Neural cell (in vitro differentiated cells): ENCODE measurements at regions not wholly inside any gene's neighbourhood (a gene's known extent, or its start where the extent isn't known, plus 50 kb on each side); places are given as distances from the start of the nearest gene placed in this dataset.

Experiments used
- H2AFZ ChIP-seq: fragments of 200-600, 300-800 bp; sonication (generic), shearing (Covaris generic); 2 replicates; pipeline ENCODE4 v1.6.0; 2014; ENCODE audit warnings: low read depth, mild to moderate bottlenecking, antibody characterized with exemption, low read length, moderate library complexity
- H3F3A ChIP-seq: fragments of 200-600 bp; shearing (Covaris generic); 2 replicates; pipeline ENCODE4 v1.6.1; 2016; ENCODE audit warnings: mild to moderate bottlenecking, moderate library complexity, mixed read lengths, antibody characterized with exemption, low read length; ENCODE audit not compliant: insufficient read depth, poor library complexity, severe bottlenecking
- H3K27ac ChIP-seq: fragments of 200-600, 300-800 bp; sonication (generic), shearing (Covaris generic); 2 replicates; pipeline ENCODE4 v1.5.1; 2014; ENCODE audit warnings: mild to moderate bottlenecking, low read length, moderate library complexity
- H3K27me3 ChIP-seq: fragments of 300-800, 200-600 bp; sonication (generic), shearing (Covaris generic); 2 replicates; pipeline ENCODE4 v1.6.0; 2014; ENCODE audit warnings: mild to moderate bottlenecking, low read depth, low read length, moderate library complexity; ENCODE audit not compliant: insufficient read depth
- H3K36me3 ChIP-seq: fragments of 300-800, 200-600 bp; sonication (generic), shearing (Covaris generic); 2 replicates; pipeline ENCODE4 v1.5.1; 2014; ENCODE audit warnings: mild to moderate bottlenecking, antibody characterized with exemption, low read length, moderate library complexity; ENCODE audit not compliant: insufficient read depth
- H3K4me2 ChIP-seq: fragments of 300-800, 200-600 bp; sonication (generic), shearing (Covaris generic); 2 replicates; pipeline ENCODE4 v1.6.0; 2014; ENCODE audit warnings: mild to moderate bottlenecking, low read length
- H3K4me3 ChIP-seq: fragments of 300-800, 200-600 bp; sonication (generic), shearing (Covaris generic); 2 replicates; pipeline ENCODE4 v1.5.1; 2014; ENCODE audit warnings: mild to moderate bottlenecking, low read length, moderate library complexity
- H3K79me2 ChIP-seq: fragments of 200-600 bp; shearing (Covaris generic); replicated peaks from 2 replicates; pipeline ENCODE4 v1.6.0; 2014; ENCODE audit warnings: mild to moderate bottlenecking, low read length, moderate library complexity; ENCODE audit not compliant: insufficient read depth
- H3K9ac ChIP-seq: fragments of 300-800, 200-600 bp; sonication (generic), shearing (Covaris generic); 2 replicates; pipeline ENCODE4 v1.6.1; 2016; ENCODE audit warnings: mild to moderate bottlenecking, low read length, mixed read lengths
- H3K9me2 ChIP-seq: fragments of 200-600 bp; shearing (Covaris generic); 2 replicates; pipeline ENCODE4 v1.6.1; 2016; ENCODE audit warnings: mild to moderate bottlenecking, low read length, mixed read lengths; ENCODE audit not compliant: insufficient read depth
- H3K9me3 ChIP-seq: fragments of 200-600, 300-800 bp; sonication (generic), shearing (Covaris generic); 2 replicates; pipeline ENCODE4 v1.6.1; 2016; ENCODE audit warnings: mild to moderate bottlenecking, mixed run types, low read length, moderate library complexity, mixed read lengths
- H4K20me1 ChIP-seq: fragments of 200-600 bp; shearing (Covaris generic); 2 replicates; pipeline ENCODE4 v1.6.1; 2016; ENCODE audit warnings: mild to moderate bottlenecking, mixed run types; ENCODE audit not compliant: insufficient read depth
- CTCF ChIP-seq: fragments of 450-650 bp; IDR thresholded peaks from 2 replicates; pipeline ENCODE4 v1.5.1; 2014; ENCODE audit warnings: antibody characterized with exemption, mild to moderate bottlenecking, moderate library complexity; ENCODE audit not compliant: poor library complexity, severe bottlenecking
- EP300 ChIP-seq: fragments of 450-650 bp; conservative IDR thresholded peaks from 2 replicates; pipeline ENCODE4 v1.6.1; 2014; ENCODE audit warnings: antibody characterized with exemption, mild to moderate bottlenecking, moderate library complexity; ENCODE audit not compliant: poor library complexity, severe bottlenecking
- EZH2 ChIP-seq: fragments of 200-600, 300-800 bp; shearing (Covaris generic), sonication (generic); IDR thresholded peaks from 2 replicates; pipeline ENCODE4 v1.6.1; 2014; ENCODE audit warnings: antibody characterized with exemption, low read length, borderline replicate concordance, mild to moderate bottlenecking; ENCODE audit not compliant: insufficient read depth, poor library complexity, severe bottlenecking
- MXI1 ChIP-seq: fragments of 450-650 bp; conservative IDR thresholded peaks from 2 replicates; pipeline ENCODE4 v1.6.1; 2014; ENCODE audit warnings: antibody characterized with exemption, mild to moderate bottlenecking; ENCODE audit not compliant: poor library complexity, severe bottlenecking
- POLR2AphosphoS5 ChIP-seq: IDR thresholded peaks from 2 replicates; pipeline ENCODE4 v1.6.1; 2012
- RAD21 ChIP-seq: fragments of 450-650 bp; conservative IDR thresholded peaks from 2 replicates; pipeline ENCODE4 v1.6.1; 2014; ENCODE audit warnings: antibody characterized with exemption, mild to moderate bottlenecking, moderate library complexity
- TAF1 ChIP-seq: IDR thresholded peaks from 2 replicates; pipeline ENCODE4 v1.6.1; 2012; ENCODE audit warnings: low read depth
- TF ChIP-seq, protein P1 (sequence below): IDR thresholded peaks from 2 replicates; pipeline ENCODE4 v1.6.1; 2012; ENCODE audit warnings: borderline replicate concordance

DNA sequence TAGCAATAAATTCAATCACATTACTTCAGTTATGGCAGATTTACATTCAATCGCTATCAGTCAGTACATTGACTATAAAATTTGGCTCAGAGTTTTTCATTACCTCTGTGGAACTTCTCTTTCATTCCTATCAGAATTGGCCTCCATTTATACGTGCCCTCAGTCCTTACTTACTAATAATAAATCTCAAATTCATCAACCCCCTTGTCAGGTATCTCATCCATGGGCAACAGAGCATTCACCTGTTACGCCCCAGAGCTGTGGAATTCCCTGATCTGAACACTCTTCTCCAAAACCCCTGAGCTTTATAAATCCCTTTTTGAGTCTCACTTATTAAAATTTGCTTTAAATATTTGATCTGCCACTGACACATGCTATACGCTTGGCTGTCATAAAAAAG is 492.9 kb downstream of the GBE1 start:
- Histone ChIP-seq H3K9me2 (no peaks in the 10 kb centered on the region), H3K9me3 (no peaks in the 10 kb centered on the region), H3K4me3 (no peak overlapping the region), H3F3A (no peaks in the 10 kb centered on the region), H3K79me2 (no peaks in the 10 kb centered on the region), H3K27ac (no peak overlapping the region), H4K20me1 (no peaks in the 10 kb centered on the region), H3K36me3 (no peaks in the 10 kb centered on the region), H3K27me3 (no peaks in the 10 kb centered on the region), H3K9ac (no peak overlapping the region), H2AFZ (no peak overlapping the region), H3K4me2 (no peak overlapping the region)
- TF ChIP-seq RAD21 (no peak), CTCF (no peak), TAF1 (no peak), POLR2AphosphoS5 (no peak), MXI1 (no peak), EZH2 (no peak)
- TF ChIP-seq, protein P1, sequence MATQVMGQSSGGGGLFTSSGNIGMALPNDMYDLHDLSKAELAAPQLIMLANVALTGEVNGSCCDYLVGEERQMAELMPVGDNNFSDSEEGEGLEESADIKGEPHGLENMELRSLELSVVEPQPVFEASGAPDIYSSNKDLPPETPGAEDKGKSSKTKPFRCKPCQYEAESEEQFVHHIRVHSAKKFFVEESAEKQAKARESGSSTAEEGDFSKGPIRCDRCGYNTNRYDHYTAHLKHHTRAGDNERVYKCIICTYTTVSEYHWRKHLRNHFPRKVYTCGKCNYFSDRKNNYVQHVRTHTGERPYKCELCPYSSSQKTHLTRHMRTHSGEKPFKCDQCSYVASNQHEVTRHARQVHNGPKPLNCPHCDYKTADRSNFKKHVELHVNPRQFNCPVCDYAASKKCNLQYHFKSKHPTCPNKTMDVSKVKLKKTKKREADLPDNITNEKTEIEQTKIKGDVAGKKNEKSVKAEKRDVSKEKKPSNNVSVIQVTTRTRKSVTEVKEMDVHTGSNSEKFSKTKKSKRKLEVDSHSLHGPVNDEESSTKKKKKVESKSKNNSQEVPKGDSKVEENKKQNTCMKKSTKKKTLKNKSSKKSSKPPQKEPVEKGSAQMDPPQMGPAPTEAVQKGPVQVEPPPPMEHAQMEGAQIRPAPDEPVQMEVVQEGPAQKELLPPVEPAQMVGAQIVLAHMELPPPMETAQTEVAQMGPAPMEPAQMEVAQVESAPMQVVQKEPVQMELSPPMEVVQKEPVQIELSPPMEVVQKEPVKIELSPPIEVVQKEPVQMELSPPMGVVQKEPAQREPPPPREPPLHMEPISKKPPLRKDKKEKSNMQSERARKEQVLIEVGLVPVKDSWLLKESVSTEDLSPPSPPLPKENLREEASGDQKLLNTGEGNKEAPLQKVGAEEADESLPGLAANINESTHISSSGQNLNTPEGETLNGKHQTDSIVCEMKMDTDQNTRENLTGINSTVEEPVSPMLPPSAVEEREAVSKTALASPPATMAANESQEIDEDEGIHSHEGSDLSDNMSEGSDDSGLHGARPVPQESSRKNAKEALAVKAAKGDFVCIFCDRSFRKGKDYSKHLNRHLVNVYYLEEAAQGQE = no peak

GRCh38 chr3:81261996-81262395 is 499.4 kb downstream of the GBE1 start:
- H3K9me3 ChIP-seq = no peaks in the 10 kb centered on the region
- no peaks in the 10 kb centered on the region for H3K36me3 ChIP-seq
- H3K79me2 ChIP-seq = no peaks in the 10 kb centered on the region
- H4K20me1 ChIP-seq = no peaks in the 10 kb centered on the region
- peak; percentile 41 for TF ChIP-seq EP300
- TF ChIP-seq, protein P1 = no peak
- H3K9ac ChIP-seq = no peak overlapping the region
- H2AFZ ChIP-seq = no peak overlapping the region
- H3K27me3 ChIP-seq = no peaks in the 10 kb centered on the region
- no peaks in the 10 kb centered on the region for H3F3A ChIP-seq
- no peak overlapping the region for H3K27ac ChIP-seq
- no peaks in the 10 kb centered on the region for H3K9me2 ChIP-seq
- H3K4me2 ChIP-seq = no peak overlapping the region
- no peak overlapping the region for H3K4me3 ChIP-seq
